KG1 (cell line): ENCODE measurements at regions not wholly inside any gene's neighbourhood (a gene's known extent, or its start where the extent isn't known, plus 50 kb on each side); places are given as distances from the start of the nearest gene placed in this dataset.
A peak's percentile ranks its signal among the peaks of the same experiment; 100 is the strongest.

Experiments used
- DNase-seq: peaks from one replicate; lab custom pipeline; 2025; lab: John Stamatoyannopoulos, UW

GRCh38 chr17:73815474-73815873 is 171.2 kb upstream of the SDK2 start:
- DNase-seq = no peak

DNA sequence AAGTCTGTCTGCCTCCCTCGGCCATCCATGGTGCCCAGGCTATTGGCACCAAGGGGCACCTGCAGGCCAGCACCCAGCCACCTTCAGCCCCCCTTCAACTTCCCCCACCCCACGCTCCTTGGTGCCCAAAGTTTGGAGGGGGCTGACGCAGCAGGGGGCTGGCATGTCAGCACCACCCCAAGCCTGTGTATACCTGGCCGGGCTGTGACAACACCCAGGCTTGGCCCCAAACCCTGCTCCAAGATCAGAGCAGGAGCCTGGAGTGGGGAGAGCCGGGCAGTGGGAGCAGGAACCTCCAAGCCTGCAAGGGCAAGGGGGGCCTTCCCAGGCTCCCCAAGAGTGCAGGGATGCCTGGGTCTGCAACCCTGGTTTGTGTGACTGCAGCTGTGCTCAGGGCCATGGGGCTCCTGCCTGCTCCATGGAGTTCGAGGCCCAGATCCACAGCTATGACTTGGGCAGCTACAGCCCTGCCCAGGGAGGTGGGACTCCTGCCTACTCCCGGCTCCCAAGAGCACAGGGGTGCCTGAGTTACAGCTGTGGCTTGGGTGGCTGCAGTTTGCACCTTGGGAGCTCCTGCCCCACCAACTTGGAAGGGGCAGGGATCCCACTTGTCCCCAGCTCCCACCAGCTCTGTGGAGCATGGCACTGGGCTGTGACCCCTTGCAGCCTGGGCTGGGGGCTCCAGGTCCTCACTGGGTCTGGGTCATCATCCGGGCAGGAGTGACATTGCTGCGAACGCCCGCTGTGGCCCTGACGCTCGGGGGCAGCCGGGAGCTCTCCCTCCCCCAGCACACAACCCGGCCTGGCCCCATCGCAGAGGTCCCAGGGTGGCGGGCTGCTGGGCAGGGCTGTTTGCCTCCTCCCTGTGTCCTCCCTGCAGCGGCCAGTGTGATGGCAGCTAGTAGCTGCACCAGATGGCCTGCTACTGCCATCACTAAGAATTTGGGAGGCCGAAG is 175.5 kb upstream of the SDK2 start:
- DNase-seq = no peak

GRCh38 chr17:73820686-73821448 is 176.6 kb upstream of the SDK2 start:
- DNase-seq = no peak

DNA sequence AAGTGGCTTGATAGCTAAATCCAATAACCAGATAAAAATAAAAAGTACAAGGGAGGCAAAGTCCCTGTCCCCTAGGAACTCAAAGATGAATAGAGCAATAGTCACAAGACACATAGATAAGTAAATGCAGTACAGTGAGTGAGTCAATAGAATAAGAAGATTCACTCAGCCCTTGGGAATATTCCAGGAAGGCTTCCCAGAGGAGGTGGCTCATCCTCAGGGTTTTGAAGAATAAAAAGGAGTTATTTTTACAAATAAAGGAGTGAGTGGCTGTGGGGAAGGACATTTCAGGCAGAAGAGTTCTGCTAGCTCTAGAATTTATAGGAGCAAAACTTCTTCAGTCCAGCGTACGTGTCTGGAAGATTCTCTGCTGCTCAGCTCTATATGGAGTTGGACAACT is 177.4 kb upstream of the SDK2 start:
- DNase-seq = no peak

DNA sequence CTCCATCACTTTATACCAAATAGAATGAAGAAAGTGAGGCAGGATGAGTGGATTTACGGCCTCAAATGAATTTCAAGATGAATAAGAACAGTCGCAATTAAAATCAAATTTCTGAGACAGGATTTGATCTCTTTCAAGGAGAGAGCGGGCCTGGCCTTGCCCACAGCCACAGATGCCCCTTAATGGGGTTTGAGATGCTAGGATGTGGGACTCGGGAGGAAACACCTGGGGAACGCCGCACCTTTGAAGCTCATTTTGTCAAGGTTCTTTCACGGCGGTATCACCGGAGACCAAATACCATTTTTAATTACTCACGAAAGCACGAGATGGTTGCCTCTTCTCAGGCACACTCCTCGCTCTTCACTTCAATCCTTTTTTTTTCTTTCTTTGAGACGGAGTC is 178.1 kb upstream of the SDK2 start:
- DNase-seq = no peak

GRCh38 chr17:73823684-73824083 is 179.4 kb upstream of the SDK2 start:
- no peak for DNase-seq

- no peak for DNase-seq
These were observed 180.1 kb upstream of the SDK2 start for GRCh38 chr17:73824321-73824720.

GRCh38 chr17:73826181-73826871 is 182.1 kb upstream of the SDK2 start:
- no peak for DNase-seq

DNA sequence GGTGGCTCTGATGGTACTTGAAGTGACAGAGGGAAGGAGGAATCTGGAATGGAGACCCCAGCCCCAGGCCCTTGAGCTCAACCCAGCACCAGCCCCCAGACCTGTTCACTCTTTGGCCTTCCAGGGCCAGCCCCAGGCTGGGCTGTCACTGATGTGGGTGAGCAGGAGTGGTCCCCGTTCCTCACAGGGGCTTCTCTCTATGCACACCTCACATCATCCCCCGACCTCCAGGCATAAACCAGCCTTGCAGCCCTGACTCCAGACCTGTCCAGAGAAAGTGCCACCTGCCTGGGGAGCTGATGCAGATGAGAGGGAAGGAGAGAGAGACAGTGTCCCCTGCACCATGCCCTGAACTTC is 182.6 kb upstream of the SDK2 start:
- no peak for DNase-seq

- no peak for DNase-seq
These were observed 183.5 kb upstream of the SDK2 start for GRCh38 chr17:73827627-73828291.

- no peak for DNase-seq
These were observed 185.5 kb upstream of the SDK2 start for GRCh38 chr17:73829676-73830280.

DNA sequence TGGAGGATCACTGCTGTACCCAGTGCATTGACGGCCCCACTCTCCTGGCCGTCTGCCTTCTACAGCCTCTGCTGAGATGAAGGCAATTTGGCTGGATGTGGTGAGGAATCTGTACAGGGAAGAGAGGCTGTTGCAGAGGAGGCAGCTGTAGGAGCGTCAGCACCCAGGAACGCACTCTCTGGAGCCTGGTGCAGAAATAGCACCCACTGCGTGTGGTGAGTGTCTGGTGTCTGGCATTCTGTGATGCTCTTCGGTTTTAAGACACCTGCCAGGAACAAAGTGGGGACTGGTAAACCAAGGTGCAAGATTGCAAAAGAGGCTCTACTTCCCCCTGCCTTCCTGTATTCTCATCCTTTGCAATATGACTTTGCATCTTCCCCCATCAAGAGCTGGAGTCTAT is 187.5 kb upstream of the SDK2 start:
- no peak for DNase-seq

DNA sequence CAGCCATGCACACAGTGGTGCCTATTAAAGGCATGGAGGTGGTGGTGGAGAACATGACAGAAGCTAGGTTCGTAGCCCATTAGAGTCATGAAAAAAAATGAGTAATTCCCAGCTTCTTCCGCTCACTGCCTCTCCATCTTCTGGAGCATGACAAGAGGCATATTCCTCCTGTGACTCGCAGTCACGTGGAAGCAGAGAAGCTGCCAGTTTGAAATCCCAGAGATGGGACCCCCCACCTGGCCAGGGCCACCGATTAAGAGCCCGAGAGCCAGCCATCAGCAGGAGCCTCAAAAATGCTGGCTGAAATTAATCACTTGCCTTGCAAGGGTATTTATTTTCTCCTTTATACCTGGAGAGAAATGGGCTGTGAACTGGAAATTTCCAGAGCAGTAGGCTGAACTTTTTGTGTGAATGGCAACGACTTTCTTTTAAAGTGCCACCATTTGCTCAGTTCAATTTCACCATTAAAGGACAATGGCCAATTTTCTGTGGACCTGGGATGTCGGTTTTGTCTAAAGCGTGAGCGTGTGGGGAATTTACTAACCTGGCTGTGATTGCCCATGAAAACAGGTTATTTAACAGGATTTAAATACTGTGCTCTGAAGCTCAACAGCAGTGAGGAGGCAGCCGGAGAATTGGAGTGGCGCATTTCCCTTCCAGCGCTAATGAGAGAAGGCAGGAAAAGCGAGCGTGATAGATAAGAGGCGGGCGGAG is 189.7 kb upstream of the SDK2 start:
- DNase-seq = no peak

GRCh38 chr17:73834684-73835343 is 190.6 kb upstream of the SDK2 start:
- no peak for DNase-seq

GRCh38 chr17:73835605-73836004 is 191.4 kb upstream of the SDK2 start:
- DNase-seq = peak; percentile 30

- DNase-seq = no peak
These were observed 194.6 kb upstream of the SDK2 start for GRCh38 chr17:73838815-73839214.

- no peak for DNase-seq
These were observed 196.6 kb upstream of the SDK2 start for GRCh38 chr17:73840829-73841228.

- no peak for DNase-seq
These were observed 197.3 kb upstream of the SDK2 start for GRCh38 chr17:73841431-73842060.

- DNase-seq = no peak
These were observed 203.7 kb upstream of the SDK2 start for GRCh38 chr17:73847952-73848351.

- no peak for DNase-seq
These were observed 206.2 kb upstream of the SDK2 start for GRCh38 chr17:73850426-73850825.
